HEK293 (cell line): ENCODE measurements at regions not wholly inside any gene's neighbourhood (a gene's known extent, or its start where the extent isn't known, plus 50 kb on each side); places are given as distances from the start of the nearest gene placed in this dataset.

Experiments used
- CTCF ChIA-PET: fragments of 350-600 bp; formaldehyde crosslinking; extraction: SDS; loops from one replicate; lab custom pipeline; 2021; ENCODE audit warnings: antibody characterized with exemption; lab: Yijun Ruan, JAX
- POLR2A ChIA-PET: fragments of 300-600 bp; formaldehyde crosslinking; extraction: SDS; loops from one replicate; lab custom pipeline; 2020; ENCODE audit warnings: antibody characterized with exemption, inconsistent platforms; lab: Yijun Ruan, JAX
- H3K27ac ChIP-seq: fragments of 200-500 bp; sonication (Bioruptor generic); 2 replicates; pipeline ENCODE4 v1.5.1; 2014; ENCODE audit warnings: low read depth, low read length, control low read depth, inconsistent platforms; ENCODE audit errors: extremely low read depth
- H3K36me3 ChIP-seq, 2 experiments: fragments of 200-500 bp in 1 of 2; sonication (Bioruptor generic) in 1 of 2; 1 replicate in 1 of 2; 2 replicates in 1 of 2; pipeline ENCODE4 v1.5.1; 2014 to 2017; ENCODE audit warnings: inconsistent platforms in 2 of 2, low read length in 2 of 2; ENCODE audit not compliant: control insufficient read depth in 2 of 2, insufficient read depth in 1 of 2
- H3K4me1 ChIP-seq: fragments of 200-500 bp; sonication (Bioruptor generic); 2 replicates; pipeline ENCODE4 v1.5.1; 2014; ENCODE audit warnings: mild to moderate bottlenecking, low read length, inconsistent platforms; ENCODE audit not compliant: control insufficient read depth, insufficient read depth
- H3K4me3 ChIP-seq: 2 replicates; pipeline ENCODE4 v1.5.1; 2011; ENCODE audit warnings: low read depth, mild to moderate bottlenecking, control low read depth, low read length, moderate library complexity
- H3K9me3 ChIP-seq: fragments of 200-500 bp; sonication (Bioruptor generic); 2 replicates; pipeline ENCODE4 v1.5.1; 2014; ENCODE audit warnings: low read depth, low read length, inconsistent platforms; ENCODE audit not compliant: control insufficient read depth, insufficient read depth
- FEZF1 ChIP-seq: fragments of 450-650 bp; formaldehyde crosslinking; IDR thresholded peaks from 2 replicates; pipeline ENCODE4 v1.5.1; 2016; ENCODE audit warnings: missing biosample characterization, missing genetic modification characterization
- GLI4 ChIP-seq: fragments of 450-650 bp; formaldehyde crosslinking; IDR thresholded peaks from 2 replicates; pipeline ENCODE4 v1.5.1; 2016; ENCODE audit warnings: missing biosample characterization, missing genetic modification characterization
- GLIS1 ChIP-seq: fragments of 450-650 bp; formaldehyde crosslinking; IDR thresholded peaks from 2 replicates; pipeline ENCODE4 v1.5.1; 2016; ENCODE audit warnings: missing biosample characterization, missing genetic modification characterization
- KLF1 ChIP-seq: fragments of 450-650 bp; formaldehyde crosslinking; IDR thresholded peaks from 2 replicates; pipeline ENCODE4 v1.5.1; 2016; ENCODE audit warnings: missing biosample characterization, missing genetic modification characterization
- OSR2 ChIP-seq: fragments of 450-650 bp; formaldehyde crosslinking; IDR thresholded peaks from 2 replicates; pipeline ENCODE4 v1.5.1; 2016; ENCODE audit warnings: missing biosample characterization, missing genetic modification characterization
- PRDM1 ChIP-seq: fragments of 450-650 bp; formaldehyde crosslinking; IDR thresholded peaks from 2 replicates; pipeline ENCODE4; 2016; ENCODE audit warnings: missing biosample characterization, missing genetic modification characterization
- REPIN1 ChIP-seq: fragments of 450-650 bp; formaldehyde crosslinking; IDR thresholded peaks from 2 replicates; pipeline ENCODE4 v1.5.1; 2017; ENCODE audit warnings: missing biosample characterization, missing genetic modification characterization, low read depth
- TCF7L2 ChIP-seq: IDR thresholded peaks from 2 replicates; pipeline ENCODE4 v1.6.1; 2011; ENCODE audit warnings: low read depth, mild to moderate bottlenecking, inconsistent platforms, low read length, moderate library complexity, borderline replicate concordance
- ZBTB1 ChIP-seq: fragments of 450-650 bp; formaldehyde crosslinking; IDR thresholded peaks from 2 replicates; pipeline ENCODE4 v1.5.1; 2016; ENCODE audit warnings: missing biosample characterization, missing genetic modification characterization
- ZNF146 ChIP-seq: fragments of 450-650 bp; formaldehyde crosslinking; IDR thresholded peaks from 2 replicates; pipeline ENCODE4 v1.5.1; 2016; ENCODE audit warnings: missing biosample characterization, missing genetic modification characterization
- ZNF211 ChIP-seq: fragments of 450-650 bp; formaldehyde crosslinking; IDR thresholded peaks from 2 replicates; pipeline ENCODE4 v1.5.1; 2016; ENCODE audit warnings: low read depth, missing biosample characterization, missing genetic modification characterization
- ZNF26 ChIP-seq: fragments of 450-650 bp; formaldehyde crosslinking; IDR thresholded peaks from 2 replicates; pipeline ENCODE4 v1.5.1; 2016; ENCODE audit warnings: missing biosample characterization, missing genetic modification characterization
- ZNF302 ChIP-seq: fragments of 450-650 bp; formaldehyde crosslinking; IDR thresholded peaks from 2 replicates; pipeline ENCODE4 v1.5.1; 2016; ENCODE audit warnings: missing biosample characterization, missing genetic modification characterization, low read depth
- ZNF366 ChIP-seq: fragments of 450-650 bp; formaldehyde crosslinking; conservative IDR thresholded peaks from 2 replicates; pipeline ENCODE4 v1.5.1; 2016; ENCODE audit warnings: missing biosample characterization, missing genetic modification characterization
- ZNF513 ChIP-seq: fragments of 450-650 bp; IDR thresholded peaks from 2 replicates; pipeline ENCODE4 v1.5.1; 2018; ENCODE audit warnings: missing biosample characterization, missing genetic modification characterization
- ZNF521 ChIP-seq: fragments of 450-650 bp; formaldehyde crosslinking; IDR thresholded peaks from 2 replicates; pipeline ENCODE4 v1.5.1; 2017; ENCODE audit warnings: missing biosample characterization, mild to moderate bottlenecking, missing genetic modification characterization
- ZNF529 ChIP-seq: fragments of 450-650 bp; formaldehyde crosslinking; IDR thresholded peaks from 2 replicates; pipeline ENCODE4 v1.5.1; 2017; ENCODE audit warnings: missing genetic modification characterization, missing biosample characterization; ENCODE audit not compliant: insufficient replicate concordance
- ZNF549 ChIP-seq: fragments of 450-650 bp; IDR thresholded peaks from 2 replicates; pipeline ENCODE4 v1.5.1; 2018; ENCODE audit warnings: missing biosample characterization, missing genetic modification characterization, mild to moderate bottlenecking, inconsistent platforms, moderate library complexity
- ZNF585B ChIP-seq: fragments of 450-650 bp; formaldehyde crosslinking; IDR thresholded peaks from 2 replicates; pipeline ENCODE4 v1.5.1; 2016; ENCODE audit warnings: missing biosample characterization, missing genetic modification characterization
- ZNF654 ChIP-seq: fragments of 450-650 bp; formaldehyde crosslinking; IDR thresholded peaks from 2 replicates; pipeline ENCODE4 v1.5.1; 2016; ENCODE audit warnings: low read depth, missing biosample characterization, missing genetic modification characterization
- ZSCAN30 ChIP-seq: fragments of 450-650 bp; IDR thresholded peaks from 2 replicates; pipeline ENCODE4 v1.5.1; 2018; ENCODE audit warnings: missing biosample characterization, mild to moderate bottlenecking, missing genetic modification characterization, moderate library complexity

DNA sequence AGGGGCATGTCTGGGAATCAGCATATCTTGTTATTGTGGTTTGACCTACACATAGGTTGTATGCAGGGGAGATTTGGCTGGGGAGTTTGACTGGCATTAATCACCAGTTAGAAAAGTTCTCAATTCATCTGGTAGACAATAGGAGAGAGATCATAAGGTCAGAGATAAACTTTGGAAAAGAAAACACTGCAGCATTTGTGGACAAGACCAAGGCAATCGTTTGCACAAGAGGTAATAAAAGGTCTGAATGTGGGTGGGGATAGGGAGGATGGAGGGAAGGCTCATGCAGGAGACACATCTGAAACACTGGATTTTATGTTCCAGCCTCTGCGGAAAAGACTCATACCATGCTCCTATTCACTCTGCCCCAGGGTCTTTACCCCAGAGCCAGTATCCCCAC, 136.9 kb downstream of the MAIP1 start:
- CTCF ChIA-PET = interaction anchor here (0.7 kb wide), 1 partner anchor 214 kb away, joined by 4 read pairs; no protein-coding TSS in a partner anchor
- no peaks in the 10 kb centered on the region for H3K9me3 ChIP-seq
- TF ChIP-seq ZBTB1 (tag by site-specific recombination) = no peak
- TF ChIP-seq, all 188 proteins: peak for 0
- Histone ChIP-seq H3K36me3 (no peaks in the 10 kb centered on the region), H3K4me3 (no peak overlapping the region), H3K27ac (no peak overlapping the region), H3K4me1 (peaks cover 5% of the 10 kb centered on the region; the same call in 1 of the 2 replicates)
- POLR2A ChIA-PET = no interaction called here

GRCh38 chr2:200095436-200095835, 140.1 kb downstream of the MAIP1 start:
- Histone ChIP-seq H3K27ac (no peak overlapping the region), H3K9me3 (no peaks in the 10 kb centered on the region), H3K4me3 (no peak overlapping the region), H3K36me3 (no peaks in the 10 kb centered on the region), H3K4me1 (peaks cover 5% of the 10 kb centered on the region; the same call in 1 of the 2 replicates)
- TF ChIP-seq ZNF302 (tag by site-specific recombination) = no peak
- TF ChIP-seq ZNF549 (tag by site-specific recombination) = no peak
- TF ChIP-seq TCF7L2 = no peak
- no peak for TF ChIP-seq ZNF585B (tag by site-specific recombination)
- no peak for TF ChIP-seq FEZF1
- POLR2A ChIA-PET = no interaction called here
- CTCF ChIA-PET = interaction anchor here (0.7 kb wide), 1 partner anchor 16 kb away, joined by 3 read pairs; no protein-coding TSS in a partner anchor

GRCh38 chr2:200099256-200099655, 143.9 kb downstream of the MAIP1 start:
- H3K36me3 ChIP-seq = no peaks in the 10 kb centered on the region
- H3K9me3 ChIP-seq = no peaks in the 10 kb centered on the region
- H3K4me1 ChIP-seq = no peaks in the 10 kb centered on the region
- TF ChIP-seq ZNF146 (tag by site-specific recombination) (no peak), REPIN1 (tag by site-specific recombination) (no peak), ZNF513 (tag by site-specific recombination) (no peak), ZNF654 (tag by site-specific recombination) (no peak), PRDM1 (tag by site-specific recombination) (no peak), ZNF26 (tag by site-specific recombination) (no peak), ZNF211 (tag by site-specific recombination) (no peak), ZSCAN30 (tag by site-specific recombination) (no peak), OSR2 (tag by site-specific recombination) (no peak), ZNF529 (tag by site-specific recombination) (no peak), ZNF302 (tag by site-specific recombination) (no peak), GLI4 (no peak), ZNF366 (tag by site-specific recombination) (no peak), KLF1 (tag by site-specific recombination) (no peak), ZNF521 (tag by site-specific recombination) (no peak), GLIS1 (tag by site-specific recombination) (no peak)
- H3K27ac ChIP-seq = no peak overlapping the region
- ChIA-PET CTCF (interaction anchor here (0.7 kb wide), 1 partner anchor 703 kb away, joined by 3 read pairs; no protein-coding TSS in a partner anchor), POLR2A (no interaction called here)
- no peak overlapping the region for H3K4me3 ChIP-seq
